Stimulated activated CD4-positive, alpha-beta T cell treated with anti-CD3 and anti-CD28 coated beads, Interleukin-2, amount 100 ng/mL, for 48 hours (primary cell): ENCODE measurements at regions not wholly inside any gene's neighbourhood (a gene's known extent, or its start where the extent isn't known, plus 50 kb on each side); places are given as distances from the start of the nearest gene placed in this dataset.
"Not testable (repeated sequence)": the region's sequence is repeated elsewhere in the genome, so short reads cannot be mapped to it uniquely, and the experiment has no call there.

Experiments used
- DNase-seq, 2 donors: peaks; one replicate each; pipeline ENCODE4 v3.0.0-alpha.2; 2020

DNA sequence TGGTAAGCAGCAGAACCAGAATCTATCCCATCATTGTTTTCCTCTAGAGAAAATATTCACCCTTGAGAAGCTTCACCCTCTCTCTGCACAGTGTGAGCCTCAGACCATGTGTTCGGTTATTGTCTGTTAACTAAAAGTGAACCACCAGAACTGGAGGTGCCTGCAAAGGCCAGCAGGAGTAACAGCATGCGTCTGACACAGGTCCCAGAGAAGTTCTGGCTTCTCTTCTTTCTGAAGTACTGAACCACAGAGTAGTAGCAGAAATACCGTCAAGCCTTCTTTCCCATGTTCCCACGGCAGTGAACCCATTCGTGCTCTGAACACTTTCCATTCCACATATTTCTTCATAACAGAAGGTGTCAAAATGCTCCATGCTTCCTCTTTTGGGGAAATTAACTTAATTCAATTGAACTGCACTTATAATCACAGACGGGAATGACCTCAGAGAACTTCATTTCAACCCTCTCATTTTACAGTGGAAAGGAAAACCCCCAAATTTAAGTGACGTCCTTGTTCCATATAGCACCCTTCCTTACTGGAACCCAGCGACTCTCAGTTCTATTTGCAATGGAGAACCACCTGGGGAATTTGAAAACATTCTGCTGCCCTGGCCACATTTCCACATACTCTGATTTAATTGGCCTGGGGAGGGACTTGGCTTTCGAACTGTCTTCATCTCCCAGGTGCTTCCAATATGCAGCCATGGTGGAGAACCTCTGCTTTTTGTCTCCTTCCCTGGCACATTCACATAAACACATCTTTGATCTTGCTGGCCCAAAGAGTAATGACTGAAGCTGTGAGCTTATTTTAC lies 519.1 kb downstream of the RNF144A start:
- DNase-seq = no peak

DNA sequence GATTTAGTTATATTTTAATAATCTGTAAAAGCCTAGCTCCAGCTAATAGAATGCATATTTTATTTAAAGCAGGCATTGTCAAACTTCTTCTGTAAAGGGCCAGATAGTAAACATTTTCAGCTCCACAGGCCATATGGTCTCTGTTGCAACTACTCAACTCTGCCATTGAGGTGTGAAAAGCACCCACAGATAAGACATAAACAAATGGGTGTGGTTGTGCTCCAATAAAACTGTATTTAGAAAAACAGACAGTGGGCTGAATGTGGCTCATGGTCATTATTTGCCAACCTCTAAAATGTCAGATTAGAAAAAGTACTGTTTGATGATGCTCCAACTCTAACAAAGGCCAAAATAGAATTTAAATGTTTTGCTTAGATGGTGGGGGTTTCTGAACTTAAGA lies 519.9 kb downstream of the RNF144A start:
- no peak for DNase-seq

DNA sequence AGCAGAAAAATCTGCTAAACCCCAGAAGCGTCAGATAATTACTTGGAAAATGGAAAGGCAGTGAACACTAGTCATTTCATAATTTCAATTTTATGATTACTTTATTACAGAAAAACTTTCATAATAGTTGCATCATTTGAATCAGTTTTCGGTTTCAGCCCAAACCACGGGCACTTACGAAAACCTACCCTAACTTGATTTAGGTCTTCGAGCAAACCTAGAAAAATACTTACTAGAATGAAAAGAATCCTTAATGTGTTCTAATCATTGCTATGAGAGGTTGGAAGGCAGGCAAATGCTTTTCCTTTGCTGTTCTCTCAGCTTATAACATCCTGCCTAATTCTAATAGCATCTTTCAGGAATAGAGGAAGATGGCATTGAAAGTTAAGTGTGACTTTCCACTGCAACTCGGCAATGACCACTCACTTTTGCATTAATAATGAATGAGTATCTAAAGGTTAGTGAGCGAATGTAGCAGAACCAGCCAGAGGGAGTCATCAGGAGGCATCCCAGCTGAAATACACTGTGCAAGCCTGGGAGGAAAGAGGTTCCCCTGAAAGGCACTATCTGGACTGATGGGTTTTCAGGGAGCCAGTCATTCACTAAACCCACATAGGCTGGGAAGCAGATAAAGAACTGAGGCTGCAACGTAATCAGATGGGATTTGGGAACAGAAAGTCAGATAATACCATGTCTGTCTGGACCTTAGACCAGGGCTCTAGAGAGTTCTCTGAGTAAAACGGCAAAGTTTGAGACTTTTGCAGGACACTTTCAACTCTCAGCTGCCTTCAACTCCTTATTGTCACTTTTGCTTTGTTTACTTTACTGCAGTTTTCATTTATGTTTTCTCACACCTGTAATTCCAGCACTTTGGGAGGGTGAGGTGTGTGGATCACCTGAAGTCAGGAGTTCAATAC lies 520.8 kb downstream of the RNF144A start:
- DNase-seq = no peak

DNA sequence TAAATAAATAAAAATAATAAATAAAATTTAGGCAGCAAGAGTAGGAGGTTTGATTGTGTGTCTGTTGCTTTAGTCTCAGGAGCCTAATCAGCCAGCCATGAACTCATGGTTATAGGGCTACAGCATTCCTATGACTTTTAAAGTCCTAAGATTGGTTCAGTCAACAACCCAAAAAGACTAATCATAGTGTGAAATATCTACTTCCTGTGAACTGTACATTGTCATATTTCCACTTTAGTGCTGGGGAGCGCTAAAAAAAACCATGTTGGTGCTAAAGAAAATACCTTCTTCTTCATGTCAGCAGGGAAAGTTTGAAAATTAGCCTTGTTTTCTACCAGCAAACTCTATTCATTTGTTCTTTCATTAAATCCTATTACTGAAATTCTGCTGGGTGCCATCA lies 521.6 kb downstream of the RNF144A start:
- DNase-seq = no peak

DNA sequence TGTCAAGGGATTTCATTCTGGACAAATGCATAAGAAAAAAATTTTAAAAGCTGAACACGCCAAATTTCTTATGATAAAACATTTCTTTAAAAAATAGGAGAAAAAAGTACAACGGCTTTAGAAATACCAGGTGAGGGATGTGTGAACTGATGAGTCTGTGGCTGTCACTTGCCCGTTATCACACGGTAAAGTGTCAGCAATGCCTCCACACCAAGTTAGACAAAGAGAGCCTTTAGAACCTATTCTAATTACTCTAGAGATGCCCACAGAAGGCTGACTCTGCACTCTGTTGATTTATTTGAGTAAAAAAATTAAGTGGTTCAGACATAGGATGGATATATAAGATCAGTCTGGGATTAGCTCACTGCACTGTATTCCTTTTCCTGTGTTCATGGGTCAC lies 523.8 kb downstream of the RNF144A start:
- DNase-seq = no peak

DNA sequence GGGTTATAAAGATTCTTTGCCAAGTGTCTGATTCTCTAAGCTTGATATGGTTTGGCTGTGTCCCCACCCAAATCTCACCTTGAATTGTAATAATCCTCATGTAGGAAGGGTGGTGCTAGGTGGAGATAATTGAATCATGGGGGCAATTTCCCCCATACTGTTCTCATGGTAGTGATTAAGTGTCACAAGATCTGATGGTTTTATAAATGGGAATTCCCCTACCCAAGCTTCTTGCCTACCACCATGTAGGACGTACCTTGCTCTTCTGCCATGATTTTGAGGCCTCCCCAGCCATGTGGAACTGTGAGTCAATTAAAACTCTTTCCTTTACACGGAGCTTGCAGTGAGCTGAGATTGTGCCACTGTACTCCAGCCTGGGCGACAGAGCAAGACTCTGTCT lies 524.6 kb downstream of the RNF144A start:
- DNase-seq = not testable (repeated sequence)

DNA sequence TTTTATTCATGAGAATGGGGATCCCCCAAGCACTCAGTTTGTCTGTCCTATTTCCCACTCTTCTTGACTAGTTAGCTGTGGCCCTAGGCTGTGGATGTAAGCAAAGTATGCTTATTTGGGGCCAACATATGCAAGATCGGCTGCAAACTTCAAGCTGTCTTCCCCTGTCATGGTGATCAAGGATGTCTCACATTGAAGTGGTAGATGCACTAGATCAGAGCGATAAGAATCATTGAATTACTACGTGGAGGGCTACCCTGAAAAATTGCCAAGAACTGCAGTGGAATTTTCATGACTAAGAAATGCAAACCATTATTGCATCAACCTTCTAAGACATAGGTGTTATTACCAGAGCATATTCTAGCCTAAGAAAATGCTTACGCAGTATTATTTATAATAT lies 527.4 kb downstream of the RNF144A start:
- no peak for DNase-seq

DNA sequence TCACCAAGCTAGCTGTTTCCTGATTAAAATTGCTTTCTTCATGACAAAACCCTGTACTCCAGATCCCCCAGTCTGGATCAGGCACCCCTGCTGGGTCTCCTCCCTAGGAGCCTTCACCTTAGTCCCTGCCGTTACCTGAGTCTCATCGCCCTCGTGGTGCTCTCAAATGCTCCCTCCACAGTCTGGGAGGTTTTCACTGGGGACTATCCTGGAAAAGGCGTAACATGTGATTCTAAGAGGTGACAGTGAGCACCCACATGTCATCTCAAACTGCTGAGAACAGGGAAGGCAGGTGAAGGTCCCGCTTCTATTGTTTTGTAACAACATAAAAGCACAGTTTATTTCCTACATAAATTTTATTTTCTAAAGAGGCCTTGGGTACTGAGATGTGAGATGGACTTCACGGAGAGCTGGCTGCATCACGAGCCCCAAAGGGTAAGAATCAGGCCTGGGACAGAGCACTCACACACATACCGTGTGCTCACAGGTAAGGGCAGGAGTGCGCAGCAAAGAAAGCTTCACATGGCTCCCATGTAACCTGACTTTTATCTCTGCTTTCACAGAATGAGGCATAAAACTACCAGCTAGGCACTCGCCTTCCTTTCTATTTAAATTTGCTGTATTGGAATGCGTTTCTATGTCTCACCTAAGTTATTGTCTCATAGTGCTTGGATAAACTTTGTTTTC lies 531.5 kb downstream of the RNF144A start:
- no peak for DNase-seq

DNA sequence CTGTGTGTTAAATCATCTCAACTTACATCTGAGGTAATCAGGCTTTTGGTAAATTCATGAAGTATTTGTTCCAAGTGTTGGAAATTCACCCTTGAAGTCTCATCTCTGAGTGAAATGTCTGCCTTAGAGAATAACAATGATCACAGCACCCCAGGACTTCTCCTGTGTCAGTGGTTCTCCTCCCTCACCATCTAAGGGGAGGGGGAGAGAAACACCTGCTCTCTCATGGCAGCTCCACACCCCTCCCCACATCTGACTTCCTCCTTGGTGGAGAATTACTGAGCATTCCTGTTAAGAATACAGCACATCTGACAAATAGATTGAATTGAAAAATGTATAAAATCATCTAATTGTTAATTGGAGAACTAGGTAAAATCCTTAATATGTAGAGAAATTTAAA lies 532.1 kb downstream of the RNF144A start:
- DNase-seq = no peak

DNA sequence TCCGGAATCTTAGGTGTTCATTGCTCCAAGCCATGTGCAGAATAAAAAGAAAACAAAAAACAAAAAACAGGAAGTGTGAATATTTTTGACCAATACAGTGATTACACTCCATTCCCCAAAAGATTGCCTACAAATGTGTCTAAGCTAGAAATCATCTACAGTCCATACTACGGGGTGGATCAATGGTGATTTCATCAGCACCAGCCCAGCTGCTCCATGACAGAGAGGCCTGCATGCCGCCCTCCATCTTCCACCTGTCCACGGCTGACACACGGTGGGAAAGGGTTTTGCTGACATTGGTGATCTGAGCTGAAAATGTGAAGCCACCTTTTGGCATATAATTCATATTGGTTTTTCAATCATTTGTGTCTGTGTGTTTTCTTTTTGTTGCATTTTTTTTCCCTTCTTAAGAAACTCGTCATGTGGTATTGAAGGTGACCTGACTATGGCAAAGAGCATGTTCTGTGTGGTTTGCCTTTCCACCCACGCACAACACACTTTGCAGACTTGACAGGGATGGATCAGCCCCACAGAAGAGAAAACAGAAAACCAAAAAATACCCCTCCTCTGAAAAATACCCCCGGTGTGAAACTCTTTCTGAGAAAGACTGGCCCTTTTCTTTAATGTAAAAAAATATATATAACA lies 533.1 kb downstream of the RNF144A start:
- peak in 1 of 2 donors; percentile 51 for DNase-seq

DNA sequence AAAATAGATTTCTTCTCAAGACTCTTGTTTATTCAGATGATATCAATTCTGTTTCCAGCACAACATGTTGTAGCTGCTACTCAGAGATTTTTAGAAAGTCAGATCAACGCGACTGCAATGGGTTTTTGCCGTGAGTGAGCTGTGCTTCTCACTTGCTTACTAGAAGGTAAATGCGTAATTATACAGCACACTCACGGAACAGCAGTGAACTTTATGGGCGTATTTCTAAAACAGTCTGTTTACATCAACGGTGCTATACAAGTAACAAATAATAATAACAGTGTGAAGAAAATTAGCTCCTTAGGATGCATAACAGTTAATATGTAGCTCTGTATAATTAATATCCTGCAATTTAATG lies 533.6 kb downstream of the RNF144A start:
- no peak for DNase-seq

DNA sequence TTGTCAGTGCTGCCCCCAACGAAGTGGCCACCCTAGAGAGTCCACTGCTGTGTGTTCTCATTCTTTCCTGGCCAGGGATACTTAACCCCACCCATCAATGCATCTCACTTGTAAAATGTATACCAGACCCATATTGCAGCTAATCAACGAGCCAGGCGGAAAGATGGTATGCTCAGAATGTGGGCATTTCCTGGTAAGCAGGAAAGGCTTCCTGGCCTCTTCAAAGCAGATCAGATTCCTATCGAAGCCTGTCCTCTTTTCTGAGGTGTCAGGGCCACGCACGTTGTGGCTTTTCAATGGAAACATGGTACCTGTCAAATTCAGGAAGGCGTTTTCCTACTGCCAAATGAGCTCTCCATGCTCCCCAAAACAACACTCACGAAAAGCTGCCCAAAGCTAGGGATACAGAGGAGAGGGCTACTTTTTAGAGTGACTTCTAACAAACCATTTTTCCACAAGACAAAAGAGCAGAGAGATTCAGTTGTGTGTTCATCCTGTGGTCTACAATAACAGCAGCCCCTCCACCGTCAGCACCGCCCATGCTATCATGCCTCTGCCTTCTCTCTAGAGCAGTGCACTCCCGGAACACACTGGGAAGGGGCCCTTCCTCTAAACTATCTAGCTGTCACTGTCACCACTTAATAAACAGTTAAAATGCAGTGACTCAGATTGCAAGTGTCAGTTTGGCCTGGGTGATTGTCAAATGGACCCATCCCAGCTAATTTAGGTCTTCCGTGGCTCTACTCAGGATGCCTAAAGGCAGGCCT lies 535.1 kb downstream of the RNF144A start:
- no peak for DNase-seq

DNA sequence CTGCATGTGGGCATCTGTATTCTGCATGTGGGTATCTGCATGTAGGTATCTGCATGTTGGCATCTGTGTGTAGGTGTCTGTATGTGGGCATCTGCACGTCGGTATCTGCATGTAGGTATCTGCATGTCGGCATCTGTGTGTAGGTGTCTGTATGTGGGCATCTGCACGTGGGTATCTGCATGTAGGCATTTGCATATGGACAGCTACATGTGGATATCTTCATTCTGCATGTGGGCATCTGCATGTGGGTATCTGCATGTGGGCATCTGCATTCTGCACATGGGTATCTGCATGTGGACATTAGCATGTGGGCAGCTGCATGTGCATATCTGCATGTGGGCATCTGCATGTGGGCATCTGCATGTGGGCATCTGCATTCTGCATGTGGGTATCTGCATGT lies 537.4 kb downstream of the RNF144A start:
- no peak for DNase-seq

DNA sequence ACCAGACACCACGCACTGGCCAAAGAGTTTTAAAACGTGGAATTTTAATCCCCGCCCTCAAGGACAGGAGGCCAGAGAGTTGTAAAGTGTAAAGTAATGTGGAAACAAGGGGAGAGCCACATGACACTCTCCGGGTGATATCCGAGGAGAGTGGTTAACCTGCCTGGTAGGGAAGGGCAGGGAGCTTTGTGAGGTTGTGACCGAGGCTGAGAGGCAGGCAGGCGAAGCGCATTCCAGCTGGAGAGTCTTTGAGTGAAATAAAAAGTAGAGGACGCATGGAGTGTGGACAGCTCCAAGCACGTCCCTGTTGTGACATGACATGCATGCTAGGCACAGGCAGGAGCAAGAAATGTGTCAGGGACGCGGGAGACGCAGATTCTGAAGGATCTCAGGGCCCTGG lies 539.5 kb downstream of the RNF144A start:
- DNase-seq = no peak

DNA sequence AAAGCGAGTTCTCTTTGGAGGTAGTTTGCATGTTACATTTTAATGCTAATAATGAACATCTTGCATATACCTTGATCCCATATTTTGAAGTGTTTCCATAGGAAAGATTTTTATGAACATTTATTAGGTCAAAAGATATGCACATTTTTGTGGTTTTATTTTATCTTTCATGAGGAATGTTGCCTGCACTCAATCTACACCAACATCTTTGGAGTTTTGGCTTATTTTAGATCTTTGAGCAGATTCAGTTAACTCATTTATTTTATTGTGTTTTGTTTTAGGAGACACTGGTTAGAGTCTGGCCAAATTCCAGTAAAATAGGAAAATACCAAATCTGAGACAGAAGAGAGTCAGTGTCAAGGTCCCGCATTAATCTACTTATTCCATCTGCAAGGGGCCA lies 540.9 kb downstream of the RNF144A start:
- no peak for DNase-seq

DNA sequence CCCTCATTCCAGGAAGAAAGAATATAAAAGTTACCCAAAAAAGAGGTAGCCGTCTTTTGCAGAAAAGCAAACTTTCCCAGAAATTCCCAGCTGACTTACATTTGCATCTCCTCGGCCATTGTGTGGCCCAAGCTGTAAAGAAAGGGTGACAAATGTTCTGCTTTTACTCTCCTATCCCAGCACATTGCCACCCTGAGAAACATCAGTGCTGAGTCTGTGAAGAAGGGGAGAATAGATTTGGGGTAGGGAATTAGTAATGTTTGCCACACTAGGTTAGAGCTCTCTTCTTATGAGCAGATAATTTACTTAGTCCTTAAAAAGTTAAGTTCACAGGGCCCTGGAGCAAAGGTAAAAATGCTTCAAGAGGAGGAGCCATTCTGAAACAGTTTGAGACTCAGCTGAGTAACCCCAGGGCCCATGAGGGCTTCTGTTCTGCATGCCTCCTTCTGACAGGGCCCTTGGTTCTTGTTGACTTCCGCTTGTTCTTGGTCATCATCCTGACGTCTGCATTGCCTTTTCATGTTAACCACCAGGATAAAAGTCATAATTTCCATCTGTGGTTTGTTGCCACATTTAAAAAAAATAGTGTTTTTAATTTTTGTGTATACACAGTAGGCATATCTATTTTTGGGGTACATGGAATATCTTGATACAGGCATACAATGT lies 550.7 kb downstream of the RNF144A start:
- no peak for DNase-seq

DNA sequence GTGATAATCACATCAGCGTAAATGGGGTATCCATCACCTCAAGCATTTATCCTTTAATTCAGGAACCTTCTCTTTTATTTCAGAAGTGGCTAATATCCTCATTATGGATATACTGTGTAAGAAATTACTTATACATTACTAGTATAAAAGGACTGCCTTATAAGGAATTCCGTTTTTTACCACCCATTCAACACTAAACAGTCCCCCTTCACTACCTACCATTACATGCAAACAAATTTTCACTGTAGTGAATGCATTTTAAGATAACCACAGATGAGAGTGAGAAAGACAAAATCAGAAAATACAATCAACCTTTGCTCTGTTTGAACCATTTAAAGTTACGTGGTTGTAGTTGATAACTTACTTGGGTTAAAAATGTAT lies 551.2 kb downstream of the RNF144A start:
- DNase-seq = no peak

DNA sequence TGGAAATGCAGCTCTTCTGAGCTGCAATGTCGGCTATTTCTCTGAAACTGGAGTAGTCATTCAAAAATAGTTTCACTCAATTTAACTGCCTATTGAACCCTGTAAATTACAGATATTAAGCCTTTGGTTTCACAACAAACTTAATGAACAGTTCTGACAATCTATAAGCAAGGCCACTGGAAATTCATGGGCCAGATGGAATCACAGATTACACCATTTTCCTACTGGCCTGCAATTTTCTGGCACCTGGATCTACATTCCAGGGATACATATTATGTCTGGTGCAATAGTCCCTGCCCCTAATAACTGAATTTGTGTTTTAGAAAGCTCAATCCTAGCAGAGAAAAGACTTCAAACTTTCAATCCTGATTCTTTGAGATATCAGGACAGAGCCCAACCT lies 551.7 kb downstream of the RNF144A start:
- no peak for DNase-seq

DNA sequence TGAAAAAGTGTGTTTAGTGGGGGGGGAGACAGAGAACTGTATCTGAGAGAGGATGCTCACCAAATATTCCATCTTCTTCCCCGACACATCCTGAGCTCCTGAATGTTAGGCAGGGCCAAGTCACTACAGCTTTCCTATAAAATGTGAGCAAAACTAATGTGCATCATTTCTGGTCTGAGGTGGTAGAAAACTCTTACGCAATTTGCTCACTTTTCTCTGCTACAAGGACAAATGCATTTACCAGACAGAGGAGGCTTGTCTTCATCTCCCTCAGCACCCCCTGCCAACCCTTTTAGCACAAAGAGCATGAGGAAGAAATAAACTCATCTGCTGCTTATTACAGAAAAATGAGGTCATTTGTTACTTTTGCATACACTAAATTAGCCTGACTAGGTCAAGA lies 554.0 kb downstream of the RNF144A start:
- DNase-seq = no peak

DNA sequence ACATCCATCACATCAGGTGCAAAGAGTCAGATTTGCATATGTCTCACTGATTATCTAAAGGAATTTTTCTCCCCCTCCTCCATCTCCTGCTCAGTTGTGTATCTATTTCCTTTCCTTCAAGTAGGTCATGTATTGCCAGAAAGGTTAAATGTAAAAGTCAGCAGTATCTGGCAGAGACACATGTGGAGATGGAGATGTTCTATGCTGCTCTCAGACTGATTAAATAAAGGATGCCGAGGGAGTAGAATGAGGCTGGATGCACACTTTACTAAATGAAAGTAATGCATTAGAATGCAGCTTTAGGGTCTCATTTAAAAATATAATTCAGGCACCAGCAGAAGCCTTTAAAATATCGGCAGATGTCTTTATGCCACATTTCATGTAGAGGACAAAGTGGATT lies 555.3 kb downstream of the RNF144A start:
- no peak for DNase-seq

DNA sequence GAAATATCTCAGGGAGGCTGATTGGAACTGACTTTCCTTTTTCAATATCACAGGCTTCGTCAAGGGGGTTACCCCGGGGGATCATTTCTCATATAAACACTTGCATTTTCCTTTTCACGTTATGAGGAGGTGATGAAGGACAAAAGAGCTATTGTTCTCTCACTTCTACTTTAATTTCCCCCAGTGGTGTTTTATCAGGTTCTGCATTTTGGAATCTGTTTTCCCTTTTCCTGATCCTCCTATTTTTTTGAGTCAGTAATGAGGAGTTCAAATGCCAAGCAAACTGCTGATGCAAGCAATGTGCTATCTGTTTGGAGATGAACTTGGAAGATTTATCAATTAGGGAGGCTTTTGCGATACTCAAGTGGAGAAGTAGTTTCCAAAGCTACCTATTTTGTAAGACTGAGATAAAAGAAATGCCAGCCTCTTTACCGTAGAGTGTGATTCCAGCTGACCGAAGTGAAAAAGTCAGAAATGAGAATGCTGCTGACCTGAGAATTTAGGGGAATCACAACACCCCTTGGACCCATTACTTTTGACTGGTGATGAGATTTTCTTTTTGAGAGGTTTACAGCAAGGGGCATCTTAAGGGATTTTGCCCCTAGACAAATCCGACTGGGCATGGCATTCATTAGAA lies 556.0 kb downstream of the RNF144A start:
- DNase-seq = no peak
